ENCODE measurements at regions not wholly inside any gene's neighbourhood (a gene's known extent, or its start where the extent isn't known, plus 50 kb on each side); places are given as distances from the start of the nearest gene placed in this dataset.

DNA sequence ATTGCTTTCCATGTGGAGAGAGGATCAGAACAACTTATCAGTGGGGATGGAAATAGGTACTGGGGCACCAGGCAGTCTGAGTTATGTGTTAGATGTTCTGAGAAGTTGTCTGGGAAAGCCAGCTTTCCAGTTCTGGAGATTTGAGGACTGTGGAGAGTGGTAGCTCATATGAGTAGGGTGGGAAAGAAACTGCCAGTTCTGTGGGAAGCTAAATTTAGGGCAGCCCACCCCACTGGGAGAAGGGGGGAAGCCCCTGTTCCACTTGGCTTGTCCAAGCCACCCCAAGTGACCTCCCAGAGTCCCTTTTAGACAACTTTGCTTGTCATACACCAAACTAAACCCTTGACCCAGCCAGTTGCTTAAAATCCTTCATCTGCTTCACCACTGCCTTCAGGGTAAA is 189.5 kb downstream of the REEP3 start:
- no peak for DNase-seq

DNA sequence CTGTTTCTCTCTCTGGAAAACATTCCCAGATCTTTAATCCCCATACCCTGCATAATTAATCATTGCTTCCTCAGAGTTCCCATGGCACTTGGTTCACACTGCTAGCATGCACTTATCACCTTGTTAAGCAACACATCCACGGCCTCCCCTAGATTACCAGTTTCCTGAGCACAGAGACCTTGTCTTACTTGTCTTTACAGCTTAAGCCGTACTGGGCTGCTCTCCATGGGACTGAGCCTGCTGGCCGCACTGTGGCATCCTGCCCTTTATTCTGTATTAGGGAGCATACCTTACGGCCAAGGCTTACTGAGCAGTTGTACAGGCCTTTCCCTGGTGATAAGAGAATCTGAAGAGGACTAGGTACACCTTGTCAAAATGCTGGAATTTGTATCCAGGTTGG is 190.2 kb downstream of the REEP3 start:
- DNase-seq, result no peak

DNA sequence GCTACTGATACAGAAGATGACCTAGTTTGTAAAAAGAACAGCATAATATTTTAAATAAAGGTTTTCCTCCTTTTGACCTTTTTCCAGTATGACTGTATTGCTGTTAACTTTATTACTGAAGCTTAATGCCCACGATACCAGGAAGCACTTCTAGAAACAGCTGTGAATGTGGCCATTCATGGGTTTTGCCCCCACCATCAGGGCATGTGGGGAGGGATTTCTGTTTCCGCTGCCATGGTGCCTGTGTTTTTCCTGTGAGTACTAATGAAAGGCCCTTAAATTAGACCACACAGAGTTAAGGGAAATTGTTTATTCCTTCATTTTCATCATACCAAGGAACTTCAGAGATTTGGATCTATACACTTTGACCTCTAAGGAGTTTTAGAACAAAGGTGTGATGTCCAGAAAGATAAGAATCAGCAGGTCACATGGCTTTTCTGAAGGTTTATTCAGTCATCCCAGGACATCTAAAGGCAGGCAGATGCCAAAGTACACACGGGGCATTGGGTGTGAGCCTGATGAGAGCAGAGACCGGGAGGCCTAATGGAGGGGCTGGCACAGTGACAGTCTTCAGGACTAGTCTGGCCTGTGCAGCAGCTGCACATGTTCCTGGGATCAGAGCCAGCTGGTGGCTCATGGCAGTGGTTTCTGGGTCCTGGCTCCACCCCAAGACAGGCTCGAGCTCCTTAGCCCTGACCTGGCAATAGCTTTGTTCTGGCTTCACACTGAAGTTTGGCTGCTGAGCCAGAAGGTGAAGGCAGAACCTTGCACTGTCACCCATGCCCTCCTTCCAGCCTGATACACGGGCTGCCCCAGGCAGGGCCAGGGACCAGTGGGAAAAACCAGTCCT is 190.9 kb downstream of the REEP3 start:
- DNase-seq, result peak; percentile 96

DNA sequence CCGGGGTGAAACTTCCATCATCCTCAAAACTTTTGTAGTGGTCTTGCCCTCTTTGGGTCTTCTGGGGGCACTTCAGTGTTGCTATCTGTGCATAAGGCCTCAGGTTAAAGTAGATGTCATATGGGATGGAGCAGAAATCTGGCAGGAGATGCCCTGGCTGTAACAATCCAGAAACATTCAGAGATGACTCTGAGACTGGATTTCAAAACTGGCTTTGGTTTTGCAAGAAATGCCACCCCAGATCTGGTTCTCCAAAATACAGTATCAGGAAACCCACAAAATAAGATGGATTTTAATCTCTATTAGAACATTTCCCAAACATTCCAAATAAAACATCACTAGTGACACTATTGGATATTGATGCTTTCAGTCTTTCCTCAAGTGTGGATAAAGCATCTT is 191.5 kb downstream of the REEP3 start:
- DNase-seq, result no peak

DNA sequence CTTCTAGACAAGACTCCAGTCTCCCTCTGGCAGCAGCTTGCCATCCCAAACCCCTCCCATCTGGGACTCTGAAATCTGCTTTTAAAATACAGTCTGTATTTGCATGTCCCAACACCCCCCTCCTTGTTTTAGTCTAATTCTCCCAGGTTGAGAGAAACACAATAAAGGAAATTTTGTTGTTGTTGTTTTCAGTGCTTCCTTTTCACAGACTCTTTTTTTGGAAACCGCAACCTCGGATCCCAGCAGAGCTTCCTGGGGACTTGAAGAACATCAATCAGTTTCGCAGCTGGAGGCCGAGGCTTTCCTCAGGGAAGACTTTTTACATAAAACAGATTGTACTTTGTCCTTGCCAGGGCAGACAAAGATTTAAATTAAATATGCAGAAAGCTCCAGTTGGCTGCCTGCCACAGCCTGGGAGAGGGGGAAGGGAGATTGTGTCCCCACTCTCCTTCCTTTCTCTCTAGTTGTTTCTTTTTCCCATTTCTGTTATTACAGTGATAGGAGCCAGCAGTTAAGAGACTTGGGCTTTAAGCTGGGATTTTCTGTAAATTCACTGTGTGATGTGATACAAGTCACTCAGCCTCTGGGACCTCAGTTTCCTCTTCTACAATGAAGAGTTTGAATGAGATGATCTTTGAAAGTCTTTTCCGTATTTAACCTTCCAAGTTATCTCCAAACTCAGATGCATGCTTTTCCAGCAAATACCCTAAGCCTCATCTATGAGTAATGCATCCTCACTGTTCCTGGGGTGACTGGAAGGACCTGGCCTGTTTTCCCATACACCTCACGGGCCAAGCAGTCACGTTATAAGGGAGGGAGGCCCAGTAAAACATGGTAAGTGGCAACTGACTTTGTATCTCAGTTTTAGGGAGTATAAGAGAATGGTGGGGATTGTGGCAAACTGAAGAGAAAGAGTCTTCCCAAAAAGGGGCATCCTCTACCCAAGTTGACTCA is 192.3 kb downstream of the REEP3 start:
- peak; percentile 83 for DNase-seq

DNA sequence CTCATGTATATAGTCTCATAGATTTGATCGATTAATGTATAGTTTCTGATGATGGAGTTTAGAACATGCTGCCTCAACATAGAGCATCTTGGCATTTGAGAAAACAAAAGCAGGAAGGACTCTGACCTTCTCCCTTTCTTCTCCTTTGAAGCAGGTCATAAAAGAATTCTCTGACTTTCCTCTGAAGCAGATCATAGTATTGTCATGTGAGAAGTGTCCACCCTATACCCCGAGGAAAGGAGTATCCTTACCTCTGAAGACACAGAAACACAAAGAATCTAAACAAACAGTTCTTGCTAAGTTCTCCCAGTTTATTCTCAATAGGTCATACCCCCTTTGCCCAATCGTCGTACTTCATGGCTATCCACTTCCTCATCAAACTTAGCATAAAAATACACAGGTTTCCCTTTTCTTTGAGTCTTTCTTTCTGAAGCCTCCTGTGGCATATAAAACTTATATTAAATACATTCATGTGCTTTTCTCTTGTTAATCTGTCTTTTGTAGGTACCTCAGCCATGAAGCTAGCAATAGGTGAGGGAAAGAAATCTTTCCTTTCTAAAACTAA is 194.9 kb downstream of the REEP3 start:
- DNase-seq, result no peak

DNA sequence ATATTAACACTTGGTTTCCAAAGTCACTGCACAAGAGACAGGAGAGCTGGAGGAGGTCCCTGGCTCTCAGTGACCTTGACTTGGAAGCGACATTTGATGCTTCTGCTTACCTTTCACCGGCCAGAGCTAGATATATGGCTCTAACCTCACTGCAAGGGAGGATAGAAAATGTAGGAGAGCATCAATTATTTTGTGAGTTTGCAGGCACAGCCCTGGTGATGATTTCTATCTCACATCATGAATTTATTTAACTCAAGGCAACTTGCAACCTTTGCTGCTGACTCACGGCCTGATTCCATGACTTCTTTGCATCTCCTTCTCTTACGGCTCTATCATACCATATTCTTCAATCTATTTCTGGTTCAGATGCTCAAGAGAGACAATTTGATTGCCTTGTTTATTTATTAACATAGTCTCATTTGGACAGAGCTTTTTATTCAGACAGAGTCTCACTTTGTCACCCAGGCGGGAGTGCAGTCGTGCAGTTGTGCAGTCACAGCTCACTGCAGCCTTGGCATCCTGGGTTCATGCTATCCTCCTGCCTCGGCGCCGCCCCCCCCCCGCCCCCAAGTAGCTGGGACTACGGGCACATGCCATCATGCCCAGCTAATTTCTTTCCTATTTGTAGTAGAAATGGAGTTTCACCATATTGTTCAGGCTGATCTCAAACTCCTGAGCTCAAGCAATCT is 196.0 kb downstream of the REEP3 start:
- no peak for DNase-seq

DNA sequence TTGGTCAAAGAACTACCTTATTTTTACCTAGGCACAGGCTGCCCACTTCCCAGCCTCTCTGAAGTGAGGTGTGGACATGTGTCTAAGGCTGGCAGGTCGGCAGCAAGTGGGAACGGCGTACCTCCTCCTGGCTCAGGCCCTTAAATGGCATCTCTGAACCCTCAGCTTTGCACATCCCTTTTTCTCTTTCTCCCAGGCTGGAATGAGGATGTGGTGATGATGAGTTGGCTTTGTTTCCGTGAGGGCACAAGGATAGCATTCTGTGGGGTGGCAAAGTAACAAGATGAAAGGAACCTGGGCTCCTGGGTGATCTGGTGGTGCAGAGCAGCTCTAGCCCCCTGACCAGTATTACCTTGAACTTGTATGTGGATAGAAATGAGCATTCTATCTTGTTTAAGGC is 196.8 kb downstream of the REEP3 start:
- DNase-seq, result no peak

DNA sequence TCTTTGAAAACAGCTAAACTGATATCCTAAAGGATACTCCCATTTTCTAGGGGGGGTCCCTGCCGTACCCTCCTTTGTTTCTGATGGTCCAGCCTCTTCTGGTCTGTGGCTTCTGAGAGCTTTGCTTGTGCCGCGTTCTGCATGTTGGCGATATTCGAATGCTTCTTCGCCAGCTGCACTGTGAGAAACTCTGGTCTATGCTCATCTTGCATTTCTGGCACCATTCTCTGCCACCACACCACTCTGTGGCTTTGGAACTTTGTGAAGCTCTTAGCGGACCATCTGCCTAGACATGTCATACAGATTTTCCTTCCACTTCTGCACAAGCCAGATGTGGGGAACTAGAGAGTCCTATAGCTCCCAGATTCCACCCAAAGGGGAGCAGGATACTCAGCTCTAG is 197.2 kb downstream of the REEP3 start:
- DNase-seq, result no peak

DNA sequence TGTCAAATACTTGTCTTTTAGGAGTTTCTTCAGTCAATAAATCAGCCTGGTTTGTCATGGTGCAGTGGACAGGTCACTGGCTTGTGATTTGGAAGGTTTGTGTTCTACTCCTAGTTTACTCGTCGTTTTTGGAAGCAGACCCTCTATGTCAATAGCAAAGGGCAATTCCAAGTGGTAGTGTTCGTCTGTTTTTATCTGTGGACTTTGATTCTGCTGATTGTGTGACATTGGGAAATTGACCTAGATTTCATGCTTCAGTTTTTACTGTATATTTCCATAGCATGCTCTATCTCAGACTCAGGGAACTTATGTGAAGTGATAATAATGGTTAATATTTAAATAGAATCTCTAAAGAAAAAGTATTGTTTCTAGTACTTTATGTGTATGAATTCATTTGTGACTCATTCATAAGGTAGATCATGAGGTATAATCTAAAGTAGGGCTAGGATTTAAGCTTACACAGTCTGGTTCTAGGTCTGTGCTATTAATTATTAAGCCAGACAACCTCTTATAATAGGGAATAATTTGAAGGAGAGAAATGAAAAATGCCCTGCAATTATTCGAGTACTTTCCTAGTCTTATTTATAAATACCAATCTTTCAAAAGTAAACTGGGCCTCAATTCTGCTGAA is 198.1 kb downstream of the REEP3 start:
- DNase-seq, result no peak

DNA sequence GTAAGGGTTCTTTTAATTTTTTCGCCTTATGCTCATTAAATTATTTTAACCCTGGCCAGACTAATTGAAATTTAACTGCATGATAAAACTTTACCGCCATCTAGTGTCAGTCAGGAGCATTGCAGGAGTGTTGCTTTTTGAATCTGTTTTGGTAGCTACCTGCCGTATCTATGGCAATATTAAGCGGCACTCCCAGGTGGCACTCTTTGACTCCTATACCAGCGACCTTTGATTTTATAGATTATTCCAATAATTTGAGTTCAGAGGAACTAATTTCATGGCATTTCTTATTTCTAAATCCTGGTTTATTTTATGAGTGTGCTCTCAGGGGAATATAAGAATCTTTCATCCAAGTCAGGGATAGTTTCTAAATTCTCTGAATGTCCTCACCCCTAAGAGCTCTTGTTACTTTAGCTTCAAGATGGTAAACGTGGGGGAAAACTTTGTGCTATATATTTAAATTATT is 198.9 kb downstream of the REEP3 start:
- DNase-seq, result no peak

DNA sequence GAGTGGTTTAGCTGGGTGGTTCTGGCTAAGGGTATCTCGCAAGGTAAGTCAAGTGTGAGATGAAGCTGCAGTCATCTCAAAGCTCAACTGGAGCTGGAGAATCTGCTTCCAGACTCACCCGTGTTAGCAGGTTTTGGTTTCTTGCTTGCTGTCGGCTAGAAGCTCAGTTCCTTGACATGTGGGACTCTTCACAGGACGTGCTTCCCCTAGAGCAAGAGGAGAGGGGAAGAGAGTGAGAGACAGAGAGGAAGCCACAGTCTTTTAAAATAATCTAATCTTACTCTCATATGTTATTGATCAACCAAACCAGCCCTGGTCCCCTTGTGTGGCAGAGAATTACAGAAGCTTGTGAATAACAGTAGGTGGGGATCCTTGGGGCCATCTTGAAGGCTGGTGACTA is 199.5 kb downstream of the REEP3 start:
- no peak for DNase-seq

DNA sequence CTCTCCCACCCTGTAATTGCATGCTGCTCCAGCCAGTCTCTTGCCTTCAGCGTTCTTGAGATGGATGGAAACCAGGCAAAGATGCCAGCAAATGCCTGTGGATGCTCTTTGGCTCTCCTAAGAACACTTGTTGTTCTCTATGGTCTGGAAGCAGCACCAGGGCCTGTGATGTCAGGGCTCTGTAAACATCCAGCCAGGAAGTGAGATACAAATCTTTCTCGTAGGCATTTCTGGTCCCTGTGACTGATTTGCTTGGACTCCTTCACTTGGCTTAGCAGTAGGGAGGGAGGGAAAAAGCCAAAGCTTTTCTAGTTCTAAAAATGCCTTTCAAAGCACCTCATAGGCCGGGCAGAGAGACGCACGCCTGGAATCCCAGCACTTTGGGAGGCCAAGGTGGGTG is 201.3 kb downstream of the REEP3 start:
- DNase-seq, result no peak

DNA sequence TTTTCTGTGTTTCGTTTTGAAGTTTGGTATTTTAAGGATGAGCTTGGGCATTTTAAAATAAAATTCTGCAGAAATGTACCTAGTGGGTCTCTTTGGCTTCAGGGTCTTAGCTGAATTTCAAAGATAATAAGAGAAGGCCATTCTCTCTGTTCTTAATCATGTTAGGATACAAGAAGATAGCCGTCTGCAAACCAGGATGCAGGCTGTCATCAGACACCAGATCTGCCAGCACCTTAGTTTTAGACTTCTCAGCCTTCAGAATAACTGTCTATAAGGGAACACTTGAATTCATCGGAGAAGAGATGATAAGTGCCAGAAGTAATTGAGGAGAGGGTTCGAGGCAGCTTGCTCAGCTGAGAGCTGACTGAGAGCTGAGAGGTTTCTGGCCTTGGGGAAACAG is 202.1 kb downstream of the REEP3 start:
- no peak for DNase-seq

DNA sequence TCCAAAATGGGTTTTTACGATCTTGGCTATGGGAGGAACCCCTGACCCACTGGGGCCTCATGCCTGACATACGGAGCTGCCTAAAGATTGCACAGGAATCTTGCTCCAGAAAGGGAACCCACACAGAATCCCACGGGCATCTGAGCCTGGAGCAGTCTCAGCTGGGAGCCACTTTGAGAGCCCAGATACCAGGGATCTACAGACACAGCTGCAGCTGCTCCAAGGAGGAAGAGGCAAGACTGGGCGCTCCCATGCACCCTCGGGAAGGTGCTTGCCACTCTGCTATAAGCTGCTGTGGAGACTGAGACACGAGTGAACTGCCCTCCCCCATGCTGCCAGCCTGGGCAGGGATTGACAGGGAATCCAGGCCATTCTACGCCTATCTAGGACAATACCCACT is 202.5 kb downstream of the REEP3 start:
- no peak for DNase-seq

DNA sequence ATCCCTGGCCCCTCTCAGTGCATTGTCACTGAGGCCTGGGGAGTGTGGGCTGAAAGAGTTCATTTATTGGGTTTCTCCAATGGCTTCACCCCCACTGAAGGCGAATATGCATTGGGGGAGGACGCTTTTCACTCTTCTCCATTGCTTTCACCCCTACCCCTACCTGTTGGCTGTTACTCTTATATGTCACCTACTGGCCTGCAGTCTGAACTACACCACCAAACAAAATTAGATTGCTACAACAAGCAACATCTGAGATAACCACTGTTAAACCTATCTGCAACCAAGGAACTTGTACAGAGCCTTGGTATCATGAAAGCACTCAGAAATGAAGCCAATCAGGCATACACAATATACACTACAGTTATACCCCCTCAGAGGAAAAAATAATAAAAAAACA is 203.7 kb downstream of the REEP3 start:
- DNase-seq, result no peak

DNA sequence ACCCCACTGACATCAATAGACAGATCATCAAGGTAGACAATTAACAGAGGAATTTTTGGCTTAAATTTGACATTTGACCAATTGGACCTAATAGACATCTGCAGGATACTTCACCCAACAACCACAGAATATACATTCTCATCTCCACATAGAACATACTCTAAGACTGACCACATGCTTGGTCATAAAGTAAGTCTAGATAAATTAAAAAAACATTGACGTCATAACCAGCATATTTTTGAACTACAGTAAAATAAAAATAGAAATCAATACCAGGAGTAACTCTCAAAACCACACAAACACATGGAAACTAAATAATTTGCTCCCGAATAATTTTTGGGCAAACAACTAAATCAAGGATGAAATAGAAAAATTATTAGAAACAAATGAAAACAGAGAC is 205.7 kb downstream of the REEP3 start:
- DNase-seq, result no peak

DNA sequence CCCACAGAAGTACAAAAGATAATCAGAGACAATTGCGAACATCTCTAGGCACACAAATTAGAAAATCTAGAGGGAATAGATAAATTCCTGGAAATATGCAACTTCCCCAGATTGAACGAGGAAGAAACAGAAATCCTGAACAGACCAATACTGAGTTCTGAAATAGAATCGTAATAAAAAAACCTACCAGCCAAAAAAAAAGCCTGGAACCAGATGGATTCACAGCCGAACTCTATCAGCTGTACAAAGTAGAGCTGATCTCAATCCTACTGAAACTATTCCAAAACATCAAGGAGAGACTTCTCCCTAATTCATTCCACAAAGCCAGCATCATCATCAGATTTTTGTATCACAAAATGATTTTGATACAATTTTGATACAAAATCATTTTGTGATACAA is 206.4 kb downstream of the REEP3 start:
- DNase-seq, result no peak

DNA sequence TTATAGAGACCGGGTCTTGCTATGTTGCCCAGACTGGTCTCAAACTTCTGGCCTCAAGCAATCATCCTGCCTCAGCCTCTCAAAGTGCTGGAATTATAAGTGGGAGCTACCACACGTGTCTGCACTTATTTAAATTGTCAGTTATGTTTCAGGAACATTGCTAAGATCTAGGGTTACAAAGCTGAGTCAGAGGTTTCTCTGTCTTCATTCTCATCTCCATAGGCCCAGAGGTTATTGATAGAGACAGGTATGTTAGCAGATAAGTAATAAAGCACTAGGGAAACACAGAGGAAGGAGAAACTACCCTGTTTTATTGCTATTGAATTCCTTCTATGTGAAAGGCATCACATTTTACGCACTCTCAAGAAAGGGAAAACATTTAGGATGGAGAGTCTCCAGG is 214.1 kb downstream of the REEP3 start:
- DNase-seq, result no peak

DNA sequence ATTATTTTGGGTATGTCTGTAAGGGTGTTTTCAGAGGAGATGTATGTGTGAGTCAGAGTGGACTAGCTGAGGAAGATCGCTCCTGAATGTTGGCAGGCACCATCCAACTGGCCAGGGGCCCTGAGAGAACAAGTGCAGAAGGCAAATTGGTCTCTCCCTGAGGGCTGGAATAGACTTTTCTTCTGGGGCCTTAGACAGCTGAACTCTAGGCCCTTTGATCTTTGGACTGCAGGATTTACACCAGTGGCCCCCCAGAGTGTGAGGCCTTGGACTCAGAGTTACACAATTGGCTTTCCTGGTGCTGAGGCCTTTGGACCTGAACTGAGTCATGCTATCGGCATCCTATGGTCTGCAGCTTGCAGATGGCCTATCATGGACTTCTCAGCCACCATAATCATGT is 217.2 kb downstream of the REEP3 start:
- DNase-seq, result no peak

DNA sequence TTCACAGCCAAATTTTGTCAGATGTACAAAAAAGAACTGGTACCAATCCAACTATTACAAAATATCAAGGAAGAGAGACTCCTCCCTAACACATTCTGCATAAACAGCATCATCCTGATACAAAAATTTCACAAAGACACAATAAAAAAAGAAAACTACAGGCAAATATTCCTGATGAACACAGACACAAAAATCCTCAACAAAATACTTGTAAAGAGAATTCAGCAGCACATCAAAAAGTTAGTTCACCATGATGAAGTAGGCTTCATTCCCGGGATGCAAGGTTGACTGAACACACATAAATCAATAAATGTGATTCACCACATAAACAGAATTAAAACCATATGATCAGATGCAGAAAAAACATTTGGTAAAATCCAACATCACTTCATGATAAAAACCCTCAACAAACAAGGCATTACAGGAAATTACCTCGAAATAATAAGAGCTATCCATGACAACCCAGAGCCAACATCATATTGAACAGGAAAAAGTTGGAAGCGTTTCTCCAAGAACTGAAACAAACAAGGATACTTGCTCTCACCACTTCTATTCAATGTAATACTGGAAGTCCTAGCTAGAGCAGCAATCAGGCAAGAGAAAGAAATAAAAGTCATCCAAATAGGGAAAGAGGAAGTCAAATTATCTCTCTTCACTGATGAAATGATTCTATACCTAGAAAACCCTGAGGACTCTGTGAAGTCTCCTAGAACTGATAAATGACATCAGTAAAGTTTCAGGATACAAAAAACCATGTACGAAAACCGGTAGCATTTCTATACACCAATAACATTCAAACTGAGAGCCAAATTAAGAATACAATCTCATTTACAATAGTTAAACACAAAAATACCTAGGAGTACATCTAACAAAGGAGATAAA is 223.1 kb downstream of the REEP3 start:
- no peak for DNase-seq

DNA sequence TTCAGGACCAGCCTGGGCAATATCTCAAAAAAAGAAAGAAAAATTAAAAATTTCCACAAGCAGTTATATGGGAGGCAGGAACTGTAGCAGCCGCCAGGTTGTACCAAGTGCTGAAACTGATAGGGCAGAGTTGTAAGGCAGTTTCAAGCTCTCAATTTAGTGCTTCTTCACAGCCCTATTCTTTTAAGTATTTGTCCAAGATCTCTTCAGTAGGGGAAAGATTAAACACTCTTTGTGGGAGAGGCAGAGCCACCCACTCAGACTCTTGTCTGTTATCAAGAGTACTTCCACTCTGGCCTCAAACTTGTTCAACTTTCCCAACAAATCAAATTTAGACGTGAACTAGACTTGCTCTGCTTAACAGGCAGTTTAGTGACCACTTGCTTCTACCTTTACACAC is 228.7 kb downstream of the REEP3 start:
- no peak for DNase-seq
